Nephron progenitor cell (in vitro differentiated cells): ENCODE measurements at regions not wholly inside any gene's neighbourhood (a gene's known extent, or its start where the extent isn't known, plus 50 kb on each side); places are given as distances from the start of the nearest gene placed in this dataset.

Experiments used
- DNase-seq: peaks from one replicate; pipeline ENCODE4 v3.0.0; 2021
- H3K27ac Mint-ChIP-seq: 2 replicates; pipeline ENCODE4 v1.8.0; 2021; ENCODE audit warnings: mild to moderate bottlenecking, moderate library complexity, mixed read lengths
- H3K27me3 Mint-ChIP-seq: 2 replicates; pipeline ENCODE4 v1.8.0; 2021; ENCODE audit warnings: mild to moderate bottlenecking, low read depth, mixed read lengths; ENCODE audit not compliant: poor library complexity
- H3K36me3 Mint-ChIP-seq: 2 replicates; pipeline ENCODE4 v1.8.0; 2021; ENCODE audit warnings: low read depth, mixed read lengths
- H3K4me1 Mint-ChIP-seq: 2 replicates; pipeline ENCODE4 v1.8.0; 2021; ENCODE audit warnings: mixed read lengths
- H3K4me3 Mint-ChIP-seq: 2 replicates; pipeline ENCODE4 v1.8.0; 2021; ENCODE audit warnings: mild to moderate bottlenecking, moderate library complexity, mixed read lengths
- H3K9me3 Mint-ChIP-seq: 2 replicates; pipeline ENCODE4 v1.8.0; 2021; ENCODE audit warnings: mild to moderate bottlenecking, moderate library complexity, mixed read lengths
- TF ChIP-seq, protein P1 (sequence below): fragments of 200-600 bp; sonication (generic); IDR thresholded peaks from 2 replicates; pipeline ENCODE4 v1.5.0; 2021; ENCODE audit warnings: antibody characterized with exemption

DNA sequence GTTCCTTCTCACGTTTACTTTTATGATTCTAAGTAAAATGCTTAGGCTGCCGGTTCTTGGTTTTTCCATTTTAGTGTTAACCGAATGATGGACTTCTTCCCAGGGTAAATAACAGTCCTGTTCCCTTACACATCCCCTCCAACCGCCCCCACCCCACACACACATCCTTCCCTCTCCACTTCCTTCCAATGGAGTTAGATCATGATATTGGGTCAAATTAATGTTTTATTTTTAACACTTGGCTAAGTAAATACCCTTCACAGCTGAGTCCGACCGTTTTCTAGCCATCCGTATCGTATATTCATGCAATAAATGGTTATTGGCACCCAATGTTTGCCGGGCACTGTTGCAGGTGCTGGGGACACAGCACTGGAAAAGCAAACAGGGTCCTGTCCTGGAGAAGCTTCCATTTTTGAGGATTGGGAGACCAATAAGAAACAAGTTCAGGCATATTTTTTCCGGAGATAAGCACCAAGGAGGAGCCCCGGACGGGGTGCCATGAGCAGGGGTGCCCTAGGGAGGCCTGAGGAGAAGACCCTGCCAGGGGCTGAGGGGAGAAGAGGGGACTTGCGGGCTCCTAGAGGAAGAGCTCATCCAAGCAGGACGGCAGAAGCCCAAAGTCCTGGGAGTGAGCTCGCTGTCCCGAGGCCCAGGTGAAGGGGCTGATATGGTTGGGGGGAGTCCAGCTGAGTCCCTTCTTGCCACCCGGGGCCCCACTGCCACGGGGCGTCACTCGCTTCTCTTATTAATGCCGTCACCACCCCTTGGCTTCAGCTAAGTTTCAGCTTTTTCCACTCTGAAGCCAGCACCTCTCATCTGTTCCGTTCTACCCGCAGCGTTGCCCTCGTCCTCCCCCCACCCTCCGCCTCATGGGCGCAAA is 126.0 kb upstream of the RET start:
- no peak for DNase-seq
- TF ChIP-seq, protein P1, sequence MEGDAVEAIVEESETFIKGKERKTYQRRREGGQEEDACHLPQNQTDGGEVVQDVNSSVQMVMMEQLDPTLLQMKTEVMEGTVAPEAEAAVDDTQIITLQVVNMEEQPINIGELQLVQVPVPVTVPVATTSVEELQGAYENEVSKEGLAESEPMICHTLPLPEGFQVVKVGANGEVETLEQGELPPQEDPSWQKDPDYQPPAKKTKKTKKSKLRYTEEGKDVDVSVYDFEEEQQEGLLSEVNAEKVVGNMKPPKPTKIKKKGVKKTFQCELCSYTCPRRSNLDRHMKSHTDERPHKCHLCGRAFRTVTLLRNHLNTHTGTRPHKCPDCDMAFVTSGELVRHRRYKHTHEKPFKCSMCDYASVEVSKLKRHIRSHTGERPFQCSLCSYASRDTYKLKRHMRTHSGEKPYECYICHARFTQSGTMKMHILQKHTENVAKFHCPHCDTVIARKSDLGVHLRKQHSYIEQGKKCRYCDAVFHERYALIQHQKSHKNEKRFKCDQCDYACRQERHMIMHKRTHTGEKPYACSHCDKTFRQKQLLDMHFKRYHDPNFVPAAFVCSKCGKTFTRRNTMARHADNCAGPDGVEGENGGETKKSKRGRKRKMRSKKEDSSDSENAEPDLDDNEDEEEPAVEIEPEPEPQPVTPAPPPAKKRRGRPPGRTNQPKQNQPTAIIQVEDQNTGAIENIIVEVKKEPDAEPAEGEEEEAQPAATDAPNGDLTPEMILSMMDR: no peak
- Mint-ChIP-seq H3K27ac (no peak overlapping the region), H3K9me3 (peaks cover 28% of the 10 kb centered on the region), H3K4me3 (no peak overlapping the region), H3K36me3 (no peaks in the 10 kb centered on the region), H3K4me1 (peaks cover 20% of the 10 kb centered on the region), H3K27me3 (peaks cover 51% of the 10 kb centered on the region)

DNA sequence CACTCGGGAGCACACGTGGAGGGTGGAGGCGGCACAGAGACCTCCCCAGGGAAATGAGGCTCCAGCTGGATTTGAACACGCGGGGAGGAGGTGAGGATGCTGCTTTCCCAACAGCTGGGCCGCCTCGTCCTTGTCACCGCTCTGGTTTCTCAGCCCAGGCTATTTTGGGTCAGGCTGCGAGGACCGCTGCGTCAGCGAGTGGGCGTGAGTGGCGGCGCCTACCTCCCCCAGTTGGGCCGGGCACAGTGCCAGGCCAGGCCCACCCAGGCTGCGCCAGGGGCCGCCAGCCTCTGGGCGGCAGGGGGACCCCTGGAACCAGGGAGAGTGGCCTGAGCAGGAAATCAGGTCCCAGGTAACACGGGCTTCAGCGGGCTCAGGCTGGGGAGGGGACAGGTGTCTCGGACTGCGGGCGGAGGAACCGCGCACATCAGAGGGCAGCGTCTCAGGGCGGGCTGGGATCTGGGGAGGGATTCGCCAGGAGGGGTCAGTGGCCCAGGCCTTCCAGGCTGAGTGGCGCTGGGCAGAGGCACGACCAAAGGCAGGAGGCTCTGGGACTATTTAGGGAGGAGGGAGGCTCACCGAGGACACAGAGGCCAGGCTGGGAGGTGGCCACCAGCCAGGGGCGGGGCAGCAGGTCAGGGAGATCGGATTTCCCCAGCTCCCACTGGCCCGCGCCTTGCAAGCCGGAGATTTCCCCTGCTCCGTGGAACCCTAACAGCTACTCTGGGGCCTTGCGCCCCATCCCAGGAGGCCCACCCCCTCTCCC is 125.2 kb upstream of the RET start:
- peaks cover 47% of the 10 kb centered on the region for H3K27me3 Mint-ChIP-seq
- H3K27ac Mint-ChIP-seq: no peak overlapping the region
- peak; percentile 67 for DNase-seq
- peaks cover 26% of the 10 kb centered on the region for H3K9me3 Mint-ChIP-seq
- H3K4me1 Mint-ChIP-seq: peaks cover 20% of the 10 kb centered on the region
- TF ChIP-seq, protein P1: no peak
- no peaks in the 10 kb centered on the region for H3K36me3 Mint-ChIP-seq
- H3K4me3 Mint-ChIP-seq: peak overlapping the region; percentile 60

DNA sequence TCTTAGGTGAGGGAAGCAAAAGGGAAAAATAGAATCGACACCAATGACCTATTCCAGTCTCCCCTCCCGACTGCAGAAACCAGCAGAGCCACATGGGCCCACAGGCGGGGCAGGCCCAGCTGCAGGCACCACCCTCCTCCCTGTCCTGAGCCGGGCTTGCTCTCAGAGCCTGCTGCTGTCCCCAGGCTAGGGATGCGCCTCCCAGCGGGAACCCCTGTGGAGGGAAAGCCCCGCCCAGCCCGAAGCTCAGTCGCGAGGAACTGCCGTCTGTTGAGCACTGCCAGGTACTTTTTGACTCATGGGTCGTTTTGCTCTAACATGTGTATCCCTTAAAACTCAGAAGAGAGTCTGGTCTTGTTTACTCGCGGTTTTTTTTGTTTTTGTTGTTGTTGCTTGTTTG is 124.5 kb upstream of the RET start:
- Mint-ChIP-seq H3K27me3 (peaks cover 50% of the 10 kb centered on the region), H3K9me3 (peaks cover 28% of the 10 kb centered on the region), H3K27ac (no peak overlapping the region), H3K4me3 (peak overlapping the region; percentile 60), H3K36me3 (peaks cover 5% of the 10 kb centered on the region), H3K4me1 (peaks cover 20% of the 10 kb centered on the region)
- DNase-seq: peak; percentile 76
- TF ChIP-seq, protein P1: no peak

DNA sequence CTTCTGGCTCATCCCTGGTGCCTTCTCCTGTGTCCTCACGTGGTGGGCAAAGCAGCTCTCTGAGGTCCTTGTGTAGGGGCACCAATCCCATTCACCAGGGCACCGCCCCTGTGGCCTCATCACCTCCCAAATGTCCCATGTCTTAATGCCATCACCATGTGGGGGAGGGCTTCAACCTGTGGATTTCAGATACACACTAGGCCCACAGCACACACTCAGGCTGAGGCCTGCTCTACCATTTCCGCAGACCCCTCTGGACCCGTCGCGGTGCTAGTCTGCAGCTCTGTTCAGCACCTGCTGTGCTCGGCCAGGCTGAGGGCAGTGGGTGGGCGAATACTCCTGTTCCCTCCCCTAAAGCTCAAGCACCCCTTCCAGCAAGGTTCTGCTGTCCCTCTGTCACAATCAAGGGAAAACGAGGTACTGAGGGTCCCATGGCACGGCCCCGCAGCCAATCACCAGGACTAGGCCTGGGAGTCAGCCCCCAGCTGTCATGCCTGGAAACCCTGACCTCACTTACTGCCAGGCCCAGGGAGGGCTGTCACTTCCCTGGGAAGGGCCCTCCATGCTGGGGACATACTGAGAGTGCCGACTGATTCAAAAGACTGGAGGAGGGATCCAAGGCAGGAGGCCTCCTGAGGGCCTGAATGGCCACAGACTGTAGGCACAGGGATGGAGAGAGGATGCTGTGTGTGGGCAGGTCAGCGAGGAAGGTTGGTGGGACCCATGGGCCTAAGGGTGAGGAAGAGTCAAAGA is 123.8 kb upstream of the RET start:
- H3K4me3 Mint-ChIP-seq: peak overlapping the region; percentile 60
- peaks cover 57% of the 10 kb centered on the region for H3K27me3 Mint-ChIP-seq
- H3K9me3 Mint-ChIP-seq: peaks cover 27% of the 10 kb centered on the region
- TF ChIP-seq, protein P1: no peak
- H3K27ac Mint-ChIP-seq: no peak overlapping the region
- H3K36me3 Mint-ChIP-seq: peaks cover 5% of the 10 kb centered on the region
- DNase-seq: no peak
- peaks cover 20% of the 10 kb centered on the region for H3K4me1 Mint-ChIP-seq

DNA sequence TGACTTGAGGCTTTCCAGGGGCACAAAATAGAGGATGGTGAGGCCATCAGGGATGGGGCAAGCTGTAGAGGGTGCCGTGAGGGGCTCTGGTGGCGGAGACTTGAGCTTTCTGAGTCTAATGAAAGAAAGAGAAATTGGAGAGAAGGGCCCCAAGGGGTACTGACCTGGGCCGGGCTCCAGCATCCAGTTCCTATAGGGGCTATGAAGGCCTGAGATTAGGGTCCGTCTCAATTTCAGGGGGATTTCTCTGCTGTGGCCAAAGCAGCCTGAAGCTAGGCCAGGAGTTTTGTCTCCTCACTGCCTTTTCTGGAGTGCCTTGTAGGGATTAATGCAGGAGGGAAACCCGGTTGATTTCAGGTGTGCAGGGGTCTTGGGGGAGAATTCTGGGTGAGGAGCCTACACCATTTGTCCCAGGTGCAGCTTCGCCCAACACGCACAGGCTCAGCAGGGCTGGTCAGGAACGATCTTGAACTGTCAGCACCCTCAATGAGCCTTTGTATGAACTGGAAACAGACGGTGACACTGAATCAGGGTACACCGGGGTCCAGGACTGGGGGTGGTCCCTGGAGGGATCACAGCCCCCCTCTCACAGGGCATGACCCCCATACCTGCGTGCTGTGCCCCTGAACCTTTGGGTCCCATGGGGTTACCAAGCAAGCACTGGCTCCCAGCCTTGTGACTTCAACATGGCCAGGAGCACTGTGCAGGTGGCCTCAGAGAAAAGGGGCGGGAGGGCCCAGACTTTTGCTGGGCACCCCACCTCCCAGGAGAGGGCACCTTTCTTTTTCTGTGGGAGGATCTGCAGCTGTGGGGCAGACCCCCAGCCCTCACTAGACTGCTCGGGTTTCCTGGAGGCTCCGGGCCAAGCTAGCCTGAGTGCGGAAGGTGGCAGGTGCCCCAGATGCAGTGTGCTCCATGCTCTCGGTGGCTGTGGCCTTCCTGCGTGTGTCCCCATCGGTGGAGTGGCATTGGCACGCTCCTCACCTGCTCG is 122.9 kb upstream of the RET start:
- H3K27me3 Mint-ChIP-seq: peaks cover 60% of the 10 kb centered on the region
- H3K4me1 Mint-ChIP-seq: peaks cover 20% of the 10 kb centered on the region
- H3K27ac Mint-ChIP-seq: no peak overlapping the region
- H3K36me3 Mint-ChIP-seq: peaks cover 5% of the 10 kb centered on the region
- no peak overlapping the region for H3K4me3 Mint-ChIP-seq
- TF ChIP-seq, protein P1: no peak
- no peak for DNase-seq
- peaks cover 21% of the 10 kb centered on the region for H3K9me3 Mint-ChIP-seq
